ENCODE measurements at regions not wholly inside any gene's neighbourhood (a gene's known extent, or its start where the extent isn't known, plus 50 kb on each side); places are given as distances from the start of the nearest gene placed in this dataset.

DNA sequence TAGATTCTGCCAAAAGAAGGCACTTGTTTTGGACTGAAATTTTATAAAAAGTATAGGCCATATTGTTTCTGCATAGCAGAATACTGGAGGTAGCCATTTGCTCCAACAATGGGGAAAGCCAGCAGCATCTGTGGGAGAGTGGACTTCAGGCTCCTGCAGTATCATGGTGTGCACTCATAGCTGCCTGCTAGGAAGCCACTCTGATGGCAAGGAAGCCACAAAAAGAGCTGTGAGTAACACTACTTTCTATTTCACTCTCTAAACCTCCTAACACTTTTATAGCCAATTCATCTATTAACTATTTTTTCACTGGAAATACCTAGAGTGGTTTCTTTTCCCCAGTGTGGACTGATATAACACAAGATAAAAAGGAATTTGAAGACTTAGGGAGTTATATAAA, 144.4 kb upstream of the KCNJ3 start:
- ChIA-PET CTCF (interaction anchor here (0.7 to 2.1 kb wide), 2 partner anchors 39 to 70 kb away, joined by 3 to 5 read pairs; no protein-coding TSS in a partner anchor), POLR2A (no interaction called here)
- no peak for DNase-seq (ENCODE audit: unreplicated experiment)
- TF ChIP-seq CTCF (IDR thresholded peaks at IDR 0.05; ENCODE audit: unreplicated experiment) = no peak
- H3K4me1 Mint-ChIP-seq (ENCODE audit: insufficient read depth, unreplicated experiment) = no peaks in the 10 kb centered on the region
- no TSS peak for BruUV-seq (replicated peaks)
- no peaks in the 10 kb centered on the region for H3K36me3 Mint-ChIP-seq (ENCODE audit: insufficient read depth, unreplicated experiment)
- no peak overlapping the region for H3K4me3 Mint-ChIP-seq (ENCODE audit: unreplicated experiment)
- no peak overlapping the region for H3K27ac Mint-ChIP-seq (ENCODE audit: low read depth, unreplicated experiment)
- no peaks in the 10 kb centered on the region for H3K9me3 Mint-ChIP-seq (ENCODE audit: unreplicated experiment)
- intact Hi-C loops (cut with micrococcal nuclease) = no loop called here
- H3K27me3 Mint-ChIP-seq (ENCODE audit: insufficient read depth, unreplicated experiment) = peaks cover 5% of the 10 kb centered on the region

DNA sequence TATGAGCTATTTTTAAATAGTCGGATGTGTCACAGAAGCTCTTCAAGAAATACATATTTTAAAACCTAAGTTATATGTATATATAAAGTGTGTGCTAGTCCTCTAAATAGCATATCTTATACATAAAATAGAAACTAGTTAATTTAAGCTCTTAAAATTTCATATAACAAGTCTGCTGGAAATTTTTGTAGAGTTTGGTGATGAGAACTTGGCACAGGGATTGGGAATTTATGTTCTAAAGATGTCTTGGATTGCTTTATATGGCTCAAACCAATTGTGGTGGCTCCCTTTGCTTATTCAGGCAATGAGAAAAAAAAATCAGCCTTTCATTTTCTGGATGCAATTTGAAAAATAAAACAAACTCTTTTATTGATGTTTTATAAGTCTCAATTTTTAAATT, 142.8 kb upstream of the KCNJ3 start:
- Mint-ChIP-seq H3K27ac (ENCODE audit: low read depth, unreplicated experiment) (no peak overlapping the region), H3K36me3 (ENCODE audit: insufficient read depth, unreplicated experiment) (no peaks in the 10 kb centered on the region), H3K9me3 (ENCODE audit: unreplicated experiment) (no peaks in the 10 kb centered on the region), H3K27me3 (ENCODE audit: insufficient read depth, unreplicated experiment) (peaks cover 13% of the 10 kb centered on the region), H3K4me3 (ENCODE audit: unreplicated experiment) (no peak overlapping the region), H3K4me1 (ENCODE audit: insufficient read depth, unreplicated experiment) (no peaks in the 10 kb centered on the region)
- DNase-seq (ENCODE audit: unreplicated experiment) = no peak
- ChIA-PET POLR2A (no interaction called here), CTCF (interaction anchor here (2.1 kb wide), 1 partner anchor 68 kb away, joined by 5 read pairs; no protein-coding TSS in a partner anchor)
- TF ChIP-seq CTCF (IDR thresholded peaks at IDR 0.05; ENCODE audit: unreplicated experiment) = no peak
- intact Hi-C loops (cut with micrococcal nuclease) = no loop called here
- BruUV-seq (replicated peaks) = no TSS peak

DNA sequence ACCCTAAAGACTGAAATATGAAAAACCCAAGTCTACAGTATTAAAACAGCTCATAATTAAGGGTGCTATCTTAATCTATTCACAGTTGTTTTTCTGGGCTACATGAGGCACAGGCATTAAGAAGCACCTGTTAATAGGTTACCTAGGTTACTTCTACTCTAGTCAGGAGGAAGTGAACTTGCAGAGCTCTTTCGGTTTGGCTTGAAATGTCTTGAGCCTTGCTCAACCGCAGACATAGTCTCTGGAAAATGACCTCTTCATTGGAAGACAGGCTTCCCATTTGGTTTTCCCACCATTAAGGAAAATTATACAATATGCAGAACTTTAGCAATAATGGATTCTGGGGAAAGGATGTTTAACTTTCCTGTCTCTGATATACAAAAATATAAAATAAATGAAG, 142.3 kb upstream of the KCNJ3 start:
- intact Hi-C loops (cut with micrococcal nuclease) = no loop called here
- H3K27me3 Mint-ChIP-seq (ENCODE audit: insufficient read depth, unreplicated experiment) = peaks cover 13% of the 10 kb centered on the region
- no peak overlapping the region for H3K27ac Mint-ChIP-seq (ENCODE audit: low read depth, unreplicated experiment)
- CTCF ChIA-PET = interaction anchor here (2.1 kb wide), 1 partner anchor 68 kb away, joined by 5 read pairs; no protein-coding TSS in a partner anchor
- H3K36me3 Mint-ChIP-seq (ENCODE audit: insufficient read depth, unreplicated experiment) = no peaks in the 10 kb centered on the region
- no peaks in the 10 kb centered on the region for H3K9me3 Mint-ChIP-seq (ENCODE audit: unreplicated experiment)
- no peak overlapping the region for H3K4me3 Mint-ChIP-seq (ENCODE audit: unreplicated experiment)
- no peaks in the 10 kb centered on the region for H3K4me1 Mint-ChIP-seq (ENCODE audit: insufficient read depth, unreplicated experiment)
- no TSS peak for BruUV-seq (replicated peaks)
- TF ChIP-seq CTCF (IDR thresholded peaks at IDR 0.05; ENCODE audit: unreplicated experiment) = no peak
- POLR2A ChIA-PET = no interaction called here
- no peak for DNase-seq (ENCODE audit: unreplicated experiment)

GRCh38 chr2:154556607-154557006, 141.9 kb upstream of the KCNJ3 start:
- H3K4me3 Mint-ChIP-seq (ENCODE audit: unreplicated experiment) = no peak overlapping the region
- no TSS peak for BruUV-seq (replicated peaks)
- DNase-seq (ENCODE audit: unreplicated experiment) = no peak
- no peaks in the 10 kb centered on the region for H3K9me3 Mint-ChIP-seq (ENCODE audit: unreplicated experiment)
- peaks cover 13% of the 10 kb centered on the region for H3K27me3 Mint-ChIP-seq (ENCODE audit: insufficient read depth, unreplicated experiment)
- no peak overlapping the region for H3K27ac Mint-ChIP-seq (ENCODE audit: low read depth, unreplicated experiment)
- no peak for TF ChIP-seq CTCF (IDR thresholded peaks at IDR 0.05; ENCODE audit: unreplicated experiment)
- H3K4me1 Mint-ChIP-seq (ENCODE audit: insufficient read depth, unreplicated experiment) = no peaks in the 10 kb centered on the region
- CTCF ChIA-PET = no interaction called here
- POLR2A ChIA-PET = no interaction called here
- H3K36me3 Mint-ChIP-seq (ENCODE audit: insufficient read depth, unreplicated experiment) = no peaks in the 10 kb centered on the region
- intact Hi-C loops (cut with micrococcal nuclease) = no loop called here

Measured in MCF 10A (cell line).